Osteoblast (primary cell): ENCODE measurements at regions not wholly inside any gene's neighbourhood (a gene's known extent, or its start where the extent isn't known, plus 50 kb on each side); places are given as distances from the start of the nearest gene placed in this dataset.

Source experiments
- DNase-seq: peaks from one replicate; pipeline ENCODE4 v3.0.0; 2011; ENCODE audit warnings: low spot score, mixed read lengths; ENCODE audit not compliant: insufficient read length; ENCODE audit errors: missing footprints
- H2AFZ ChIP-seq: 2 replicates; pipeline ENCODE4 v1.6.0; 2011; ENCODE audit warnings: mild to moderate bottlenecking, low read length
- H3K27ac ChIP-seq: 2 replicates; pipeline ENCODE4 v1.5.1; 2011; ENCODE audit warnings: mild to moderate bottlenecking, low read depth, low read length, moderate library complexity
- H3K27me3 ChIP-seq: 2 replicates; pipeline ENCODE4 v1.6.0; 2012; ENCODE audit warnings: mild to moderate bottlenecking, control low read depth, inconsistent platforms, low read length, moderate library complexity; ENCODE audit not compliant: insufficient read depth
- H3K36me3 ChIP-seq: 2 replicates; pipeline ENCODE4 v1.5.1; 2011; ENCODE audit warnings: mild to moderate bottlenecking, low read length, control low read depth, moderate library complexity; ENCODE audit not compliant: insufficient read depth
- H3K4me1 ChIP-seq: 2 replicates; pipeline ENCODE4 v1.5.1; 2011; ENCODE audit warnings: mild to moderate bottlenecking, low read length, control low read depth, moderate library complexity; ENCODE audit not compliant: insufficient read depth
- H3K4me2 ChIP-seq: 2 replicates; pipeline ENCODE4 v1.6.0; 2011; ENCODE audit warnings: mild to moderate bottlenecking, low read length; ENCODE audit not compliant: insufficient read depth
- H3K4me3 ChIP-seq: fragments of 200-600 bp; sonication (generic); 3 replicates; pipeline ENCODE4 v1.5.1; 2012; ENCODE audit warnings: mild to moderate bottlenecking, low read length, inconsistent platforms; ENCODE audit not compliant: insufficient read depth
- H3K79me2 ChIP-seq: 2 replicates; pipeline ENCODE4 v1.6.0; 2012; ENCODE audit warnings: mild to moderate bottlenecking, low read length, control low read depth, inconsistent platforms; ENCODE audit not compliant: insufficient read depth
- H3K9me3 ChIP-seq: 2 replicates; pipeline ENCODE4 v1.5.1; 2011; ENCODE audit warnings: low read depth, low read length, control low read depth
- H4K20me1 ChIP-seq: 2 replicates; pipeline ENCODE4 v1.6.0; 2012; ENCODE audit warnings: mild to moderate bottlenecking, low read length, control low read depth; ENCODE audit not compliant: insufficient read depth
- CTCF ChIP-seq: IDR thresholded peaks from 2 replicates; pipeline ENCODE4 v1.5.1; 2011; ENCODE audit warnings: mild to moderate bottlenecking, low read depth, low read length, moderate library complexity; ENCODE audit errors: extremely low read depth

GRCh38 chr15:29554531-29554930, 267.7 kb downstream of the TJP1 start:
- no peaks in the 10 kb centered on the region for H4K20me1 ChIP-seq
- no peak overlapping the region for H3K4me3 ChIP-seq
- H3K27ac ChIP-seq, result no peak overlapping the region
- no peaks in the 10 kb centered on the region for H3K79me2 ChIP-seq
- no peaks in the 10 kb centered on the region for H3K9me3 ChIP-seq
- no peaks in the 10 kb centered on the region for H3K27me3 ChIP-seq
- no peak for DNase-seq
- H3K4me1 ChIP-seq, result no peaks in the 10 kb centered on the region
- no peak for TF ChIP-seq CTCF
- no peaks in the 10 kb centered on the region for H3K36me3 ChIP-seq
- H3K4me2 ChIP-seq, result no peak overlapping the region
- no peak overlapping the region for H2AFZ ChIP-seq

GRCh38 chr15:29550834-29551465, 271.3 kb downstream of the TJP1 start:
- H3K4me1 ChIP-seq, result no peaks in the 10 kb centered on the region
- no peak for DNase-seq
- no peak overlapping the region for H3K27ac ChIP-seq
- no peaks in the 10 kb centered on the region for H4K20me1 ChIP-seq
- no peaks in the 10 kb centered on the region for H3K36me3 ChIP-seq
- no peaks in the 10 kb centered on the region for H3K27me3 ChIP-seq
- H2AFZ ChIP-seq, result no peak overlapping the region
- no peaks in the 10 kb centered on the region for H3K79me2 ChIP-seq
- TF ChIP-seq CTCF, result no peak
- H3K9me3 ChIP-seq, result no peaks in the 10 kb centered on the region
- no peak overlapping the region for H3K4me2 ChIP-seq
- no peak overlapping the region for H3K4me3 ChIP-seq

- H3K27me3 ChIP-seq, result no peaks in the 10 kb centered on the region
- TF ChIP-seq CTCF, result no peak
- H3K9me3 ChIP-seq, result no peaks in the 10 kb centered on the region
- no peaks in the 10 kb centered on the region for H3K4me1 ChIP-seq
- H4K20me1 ChIP-seq, result no peaks in the 10 kb centered on the region
- no peaks in the 10 kb centered on the region for H3K79me2 ChIP-seq
- no peak overlapping the region for H3K27ac ChIP-seq
- no peak overlapping the region for H2AFZ ChIP-seq
- no peaks in the 10 kb centered on the region for H3K36me3 ChIP-seq
- H3K4me2 ChIP-seq, result no peak overlapping the region
- DNase-seq, result no peak
- no peak overlapping the region for H3K4me3 ChIP-seq
These were observed 274.3 kb downstream of the TJP1 start for GRCh38 chr15:29548006-29548405.

- no peaks in the 10 kb centered on the region for H4K20me1 ChIP-seq
- H3K27me3 ChIP-seq, result no peaks in the 10 kb centered on the region
- no peak overlapping the region for H3K27ac ChIP-seq
- H3K79me2 ChIP-seq, result no peaks in the 10 kb centered on the region
- no peak overlapping the region for H3K4me3 ChIP-seq
- DNase-seq, result no peak
- no peaks in the 10 kb centered on the region for H3K4me1 ChIP-seq
- TF ChIP-seq CTCF, result no peak
- H3K36me3 ChIP-seq, result no peaks in the 10 kb centered on the region
- H3K9me3 ChIP-seq, result no peaks in the 10 kb centered on the region
- H3K4me2 ChIP-seq, result no peak overlapping the region
- H2AFZ ChIP-seq, result no peak overlapping the region
These were observed 275.0 kb upstream of the NSMCE3 start for GRCh38 chr15:29544513-29545128.
